Inflammatory macrophage treated with lipopolysaccharide for 4 hours (primary cell): ENCODE measurements at regions not wholly inside any gene's neighbourhood (a gene's known extent, or its start where the extent isn't known, plus 50 kb on each side); places are given as distances from the start of the nearest gene placed in this dataset.
"Not testable (repeated sequence)": the region's sequence is repeated elsewhere in the genome, so short reads cannot be mapped to it uniquely, and the experiment has no call there.

Experiments used
- DNase-seq: peaks from one replicate; pipeline ENCODE4 v3.0.0-alpha.2; 2020

- DNase-seq: peak; percentile 77
Measured at GRCh38 chr2:44087036-44087713, 81.5 kb upstream of the PPM1B start.

DNA sequence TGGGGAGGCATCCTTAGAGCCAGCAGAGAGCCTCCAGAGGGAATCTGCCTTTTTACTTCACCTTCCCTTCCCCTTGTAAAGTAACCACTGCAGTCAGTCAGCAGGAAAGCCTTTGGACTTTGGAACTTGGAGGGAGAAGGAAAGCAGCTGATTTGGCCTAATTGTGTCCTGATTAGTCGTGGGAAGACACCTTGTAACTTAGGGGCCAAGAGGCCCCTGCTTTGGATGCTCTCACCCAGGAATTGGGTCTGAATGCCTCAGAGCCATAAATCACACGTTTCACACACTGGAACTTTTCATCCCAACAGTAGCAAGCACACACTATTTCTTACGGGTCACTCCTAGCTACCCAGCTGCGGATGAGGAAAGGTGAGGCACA is 81.0 kb upstream of the PPM1B start:
- DNase-seq: no peak

DNA sequence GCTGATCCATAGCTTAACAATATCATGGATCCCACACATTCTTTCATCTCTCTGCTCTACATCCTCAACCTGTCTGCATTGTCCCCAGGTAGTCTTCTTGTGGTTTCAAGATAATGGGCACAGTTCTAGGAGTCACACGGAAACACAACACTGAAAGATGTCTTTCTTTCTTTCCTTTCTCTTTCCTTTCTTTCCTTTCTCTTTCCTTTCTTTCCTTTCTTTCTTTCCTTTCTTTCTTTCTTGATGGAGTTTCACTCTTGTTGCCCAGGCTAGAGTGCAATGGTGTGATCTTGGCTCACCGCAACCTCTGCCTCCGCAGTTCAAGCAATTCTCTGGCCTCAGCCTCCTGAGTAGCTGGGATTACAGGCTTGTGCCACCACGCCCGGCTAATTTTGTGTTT is 76.2 kb upstream of the PPM1B start:
- not testable (repeated sequence) for DNase-seq

GRCh38 chr2:44093970-44094369 is 74.7 kb upstream of the PPM1B start:
- DNase-seq: no peak

GRCh38 chr2:44097322-44097907 is 71.3 kb upstream of the PPM1B start:
- no peak for DNase-seq

DNA sequence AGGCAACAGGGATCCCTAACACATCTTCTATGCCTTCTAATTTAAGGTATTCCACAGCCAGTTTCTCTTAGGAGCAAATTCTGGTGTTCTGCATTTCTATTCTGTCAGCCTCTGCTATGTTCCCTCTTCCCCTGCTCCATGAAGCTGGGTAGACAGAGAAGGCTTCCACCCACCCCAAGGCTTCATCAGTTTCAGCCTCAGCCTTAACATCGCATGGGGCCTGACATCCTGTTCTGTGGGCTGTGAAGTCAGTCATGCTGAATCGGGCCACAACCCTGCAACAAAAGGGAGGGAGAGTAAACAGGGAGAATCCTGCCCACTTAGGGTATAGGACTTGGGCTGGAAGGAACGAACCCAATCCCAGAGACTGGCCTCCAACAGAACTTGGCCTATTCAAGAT is 70.6 kb upstream of the PPM1B start:
- peak; percentile 37 for DNase-seq

DNA sequence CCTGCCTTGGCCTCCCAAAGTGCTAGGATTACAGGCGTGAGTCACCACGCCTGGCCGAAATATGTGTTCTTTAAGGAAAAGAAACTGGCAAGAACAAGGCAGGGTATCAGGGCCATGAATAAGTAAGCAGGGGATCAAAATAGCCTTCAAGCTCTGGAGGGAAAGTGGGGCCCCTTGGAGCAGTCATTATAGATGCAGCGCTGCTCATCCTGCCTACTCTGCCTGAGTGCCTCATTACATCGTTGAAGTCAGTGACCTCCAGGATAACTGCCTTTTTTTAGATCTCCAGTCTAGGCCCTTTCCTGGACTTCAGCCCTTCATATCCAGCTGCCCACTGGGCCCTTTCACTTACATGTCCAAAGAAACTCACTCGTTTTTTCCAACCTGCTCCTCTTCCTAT is 69.8 kb upstream of the PPM1B start:
- no peak for DNase-seq

DNA sequence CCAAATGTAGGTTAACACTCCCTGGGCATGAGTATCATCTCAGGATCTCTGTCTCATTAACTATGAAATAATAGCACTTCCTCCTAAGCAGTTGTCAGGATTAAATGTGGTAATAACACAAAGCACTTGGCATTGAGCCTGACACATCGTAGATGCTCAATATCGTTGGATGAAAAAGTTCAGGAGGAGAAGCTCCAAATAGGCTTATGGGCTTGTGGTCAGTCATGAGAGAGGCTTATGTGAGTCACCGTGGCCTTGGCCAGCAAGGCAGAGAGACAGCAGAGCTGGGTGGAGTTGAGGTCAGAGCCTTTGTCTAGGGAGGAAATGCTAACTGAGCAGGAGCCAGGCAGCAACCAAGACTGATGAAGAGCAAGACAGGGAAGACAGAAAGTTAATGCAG is 68.3 kb upstream of the PPM1B start:
- peak; percentile 97 for DNase-seq

DNA sequence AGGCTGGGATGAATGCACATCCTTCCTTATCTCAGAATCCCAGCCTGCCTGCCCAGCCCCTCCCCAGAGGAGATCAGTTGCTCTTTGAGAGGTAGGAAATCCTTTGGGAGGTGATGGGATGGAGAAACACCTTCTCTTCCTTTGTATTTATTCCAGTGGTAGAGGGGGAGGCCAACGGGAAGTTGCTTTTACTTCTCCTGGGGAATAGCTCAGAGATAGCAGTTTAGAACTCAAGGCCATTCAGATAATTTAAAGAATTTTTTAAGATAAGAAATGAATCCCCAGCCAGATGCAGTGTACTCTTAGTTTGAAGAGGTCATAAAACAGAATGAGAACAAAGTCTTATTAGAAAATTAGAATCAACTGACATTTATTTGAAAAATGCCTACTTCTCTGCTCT is 67.4 kb upstream of the PPM1B start:
- DNase-seq: no peak

DNA sequence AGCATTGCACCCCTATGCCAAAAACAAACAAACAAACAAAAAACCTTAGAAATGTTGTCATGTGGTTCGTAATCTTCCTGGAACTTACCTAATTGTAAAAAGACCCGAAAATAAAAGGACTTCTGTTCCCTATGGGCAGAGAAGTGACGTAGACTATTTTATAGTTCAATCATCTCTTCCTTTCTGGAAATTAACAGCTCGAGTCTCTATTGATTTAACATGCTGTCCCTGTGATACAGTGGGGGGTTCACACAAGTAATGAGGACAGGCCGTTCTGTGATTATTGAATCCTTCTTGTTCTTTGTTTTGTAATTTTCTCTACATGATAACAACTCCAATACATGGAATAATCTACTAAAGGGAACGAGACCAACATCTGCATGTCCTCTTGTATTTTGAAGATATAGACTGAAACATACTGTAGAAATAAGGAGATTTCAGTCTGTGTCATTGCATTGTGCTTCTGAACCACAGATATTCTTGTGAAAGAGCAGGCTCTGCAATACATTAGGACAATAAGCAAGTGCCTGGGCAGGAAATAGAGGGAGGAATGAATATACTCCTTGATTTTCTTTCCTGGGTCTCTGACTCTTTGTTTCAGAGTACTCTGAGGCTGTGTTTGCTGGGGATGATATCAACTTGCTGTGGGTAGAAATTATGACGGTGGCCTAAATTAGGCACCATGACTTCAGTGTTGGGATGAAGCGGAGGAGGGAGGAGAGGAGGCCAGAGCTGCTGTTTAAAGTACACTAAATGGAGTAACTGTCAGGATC is 65.7 kb upstream of the PPM1B start:
- peak; percentile 66 for DNase-seq

GRCh38 chr2:44103639-44104038 is 65.0 kb upstream of the PPM1B start:
- DNase-seq: no peak

- no peak for DNase-seq
Measured at GRCh38 chr2:44104855-44105271, 63.8 kb upstream of the PPM1B start.

- not testable (repeated sequence) for DNase-seq
Measured at GRCh38 chr2:44106509-44106908, 62.2 kb upstream of the PPM1B start.

- no peak for DNase-seq
Measured at GRCh38 chr2:44107086-44107740, 61.5 kb upstream of the PPM1B start.

GRCh38 chr2:44107974-44108373 is 60.7 kb upstream of the PPM1B start:
- no peak for DNase-seq

GRCh38 chr2:44109166-44109565 is 59.5 kb upstream of the PPM1B start:
- peak; percentile 49 for DNase-seq

DNA sequence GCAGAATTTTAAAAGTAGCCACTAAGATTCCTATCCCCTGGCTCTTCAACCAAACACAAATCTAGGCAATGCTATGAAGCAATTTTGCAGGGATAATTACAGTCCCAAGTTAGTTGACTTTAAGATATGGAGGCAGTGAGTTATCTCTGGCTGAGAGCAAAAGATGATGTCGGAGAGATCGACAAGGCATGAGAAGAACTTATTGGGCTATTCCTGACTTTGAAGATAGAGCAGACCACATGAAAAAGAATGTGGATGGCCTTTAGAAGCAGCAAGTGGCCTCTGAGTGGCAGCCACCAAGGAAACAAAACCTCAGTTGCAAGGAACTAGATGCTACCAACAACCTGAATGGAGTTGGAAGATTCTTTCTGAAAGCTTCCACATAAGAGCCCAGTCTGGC is 58.2 kb upstream of the PPM1B start:
- no peak for DNase-seq

DNA sequence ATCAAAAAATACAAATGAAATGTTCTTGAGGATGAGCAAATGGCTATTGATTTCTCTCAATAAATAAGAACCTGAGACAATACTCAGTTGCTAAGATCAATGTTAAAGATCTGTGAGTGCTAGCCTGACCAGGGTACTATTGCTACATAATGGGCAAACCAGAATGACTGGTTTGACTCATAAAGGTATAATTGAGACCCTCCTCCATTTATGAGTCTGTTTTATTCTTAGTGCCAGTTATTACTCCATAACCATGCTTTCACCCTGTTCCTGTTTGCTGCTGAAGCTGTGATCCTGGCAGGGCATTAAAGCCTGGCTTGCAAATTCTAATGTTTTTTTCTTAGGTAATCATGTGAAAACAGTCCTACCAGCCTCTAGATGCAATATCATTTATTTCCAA is 56.6 kb upstream of the PPM1B start:
- no peak for DNase-seq

DNA sequence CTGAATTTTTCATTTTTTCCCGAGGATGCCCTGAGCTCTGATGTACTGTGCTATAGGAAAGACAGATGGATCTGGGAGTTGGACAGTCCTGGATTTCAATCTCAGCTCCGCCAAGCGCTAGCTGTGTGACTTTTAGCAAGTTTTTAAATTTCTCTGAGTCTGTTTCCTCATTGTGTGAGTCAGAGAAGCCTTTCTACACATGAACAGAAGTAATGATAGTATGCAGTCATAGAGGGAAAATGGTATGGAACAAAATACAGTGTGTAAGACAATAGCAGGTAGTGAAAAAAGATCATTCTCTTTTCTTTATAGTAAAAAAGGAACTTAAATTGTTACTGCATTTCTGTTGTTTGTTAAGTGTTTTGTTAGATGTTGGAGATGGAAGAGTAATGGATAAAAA is 52.4 kb upstream of the PPM1B start:
- DNase-seq: peak; percentile 30

GRCh38 chr2:44118257-44118656 is 50.4 kb upstream of the PPM1B start:
- peak; percentile 43 for DNase-seq
